Neural cell (in vitro differentiated cells): ENCODE measurements at regions not wholly inside any gene's neighbourhood (a gene's known extent, or its start where the extent isn't known, plus 50 kb on each side); places are given as distances from the start of the nearest gene placed in this dataset.

Source experiments
- POLR2AphosphoS5 ChIP-seq: IDR thresholded peaks from 2 replicates; pipeline ENCODE4 v1.6.1; 2012
- TF ChIP-seq, protein P1 (sequence below): fragments of 450-650 bp; IDR thresholded peaks from 2 replicates; pipeline ENCODE4 v1.5.1; 2014; ENCODE audit warnings: antibody characterized with exemption, mild to moderate bottlenecking, moderate library complexity; ENCODE audit not compliant: poor library complexity, severe bottlenecking
- TF ChIP-seq, protein P2 (sequence below): IDR thresholded peaks from 2 replicates; pipeline ENCODE4 v1.6.1; 2012; ENCODE audit warnings: borderline replicate concordance

DNA sequence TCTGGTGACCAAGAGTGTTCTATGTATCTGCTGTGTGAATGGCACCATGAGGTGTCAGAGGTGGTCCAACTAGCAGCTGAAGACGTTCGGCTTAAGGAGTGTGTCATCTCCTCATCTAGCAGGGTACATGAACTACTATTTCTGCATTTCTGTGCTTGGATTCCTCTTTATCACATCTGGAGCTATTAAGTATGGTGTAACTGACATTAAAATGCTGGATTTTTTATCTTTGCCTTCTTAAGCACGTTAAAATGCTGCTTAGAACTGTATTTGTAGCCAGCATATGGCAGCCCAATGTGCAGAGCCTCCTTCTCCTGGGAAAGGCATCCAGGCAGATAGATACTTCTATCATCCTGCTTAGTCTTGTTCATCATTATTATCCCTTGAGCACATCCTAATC lies 409.3 kb upstream of the MMADHC start:
- no peak for TF ChIP-seq POLR2AphosphoS5
- TF ChIP-seq, protein P1, sequence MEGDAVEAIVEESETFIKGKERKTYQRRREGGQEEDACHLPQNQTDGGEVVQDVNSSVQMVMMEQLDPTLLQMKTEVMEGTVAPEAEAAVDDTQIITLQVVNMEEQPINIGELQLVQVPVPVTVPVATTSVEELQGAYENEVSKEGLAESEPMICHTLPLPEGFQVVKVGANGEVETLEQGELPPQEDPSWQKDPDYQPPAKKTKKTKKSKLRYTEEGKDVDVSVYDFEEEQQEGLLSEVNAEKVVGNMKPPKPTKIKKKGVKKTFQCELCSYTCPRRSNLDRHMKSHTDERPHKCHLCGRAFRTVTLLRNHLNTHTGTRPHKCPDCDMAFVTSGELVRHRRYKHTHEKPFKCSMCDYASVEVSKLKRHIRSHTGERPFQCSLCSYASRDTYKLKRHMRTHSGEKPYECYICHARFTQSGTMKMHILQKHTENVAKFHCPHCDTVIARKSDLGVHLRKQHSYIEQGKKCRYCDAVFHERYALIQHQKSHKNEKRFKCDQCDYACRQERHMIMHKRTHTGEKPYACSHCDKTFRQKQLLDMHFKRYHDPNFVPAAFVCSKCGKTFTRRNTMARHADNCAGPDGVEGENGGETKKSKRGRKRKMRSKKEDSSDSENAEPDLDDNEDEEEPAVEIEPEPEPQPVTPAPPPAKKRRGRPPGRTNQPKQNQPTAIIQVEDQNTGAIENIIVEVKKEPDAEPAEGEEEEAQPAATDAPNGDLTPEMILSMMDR: no peak
- TF ChIP-seq, protein P2, sequence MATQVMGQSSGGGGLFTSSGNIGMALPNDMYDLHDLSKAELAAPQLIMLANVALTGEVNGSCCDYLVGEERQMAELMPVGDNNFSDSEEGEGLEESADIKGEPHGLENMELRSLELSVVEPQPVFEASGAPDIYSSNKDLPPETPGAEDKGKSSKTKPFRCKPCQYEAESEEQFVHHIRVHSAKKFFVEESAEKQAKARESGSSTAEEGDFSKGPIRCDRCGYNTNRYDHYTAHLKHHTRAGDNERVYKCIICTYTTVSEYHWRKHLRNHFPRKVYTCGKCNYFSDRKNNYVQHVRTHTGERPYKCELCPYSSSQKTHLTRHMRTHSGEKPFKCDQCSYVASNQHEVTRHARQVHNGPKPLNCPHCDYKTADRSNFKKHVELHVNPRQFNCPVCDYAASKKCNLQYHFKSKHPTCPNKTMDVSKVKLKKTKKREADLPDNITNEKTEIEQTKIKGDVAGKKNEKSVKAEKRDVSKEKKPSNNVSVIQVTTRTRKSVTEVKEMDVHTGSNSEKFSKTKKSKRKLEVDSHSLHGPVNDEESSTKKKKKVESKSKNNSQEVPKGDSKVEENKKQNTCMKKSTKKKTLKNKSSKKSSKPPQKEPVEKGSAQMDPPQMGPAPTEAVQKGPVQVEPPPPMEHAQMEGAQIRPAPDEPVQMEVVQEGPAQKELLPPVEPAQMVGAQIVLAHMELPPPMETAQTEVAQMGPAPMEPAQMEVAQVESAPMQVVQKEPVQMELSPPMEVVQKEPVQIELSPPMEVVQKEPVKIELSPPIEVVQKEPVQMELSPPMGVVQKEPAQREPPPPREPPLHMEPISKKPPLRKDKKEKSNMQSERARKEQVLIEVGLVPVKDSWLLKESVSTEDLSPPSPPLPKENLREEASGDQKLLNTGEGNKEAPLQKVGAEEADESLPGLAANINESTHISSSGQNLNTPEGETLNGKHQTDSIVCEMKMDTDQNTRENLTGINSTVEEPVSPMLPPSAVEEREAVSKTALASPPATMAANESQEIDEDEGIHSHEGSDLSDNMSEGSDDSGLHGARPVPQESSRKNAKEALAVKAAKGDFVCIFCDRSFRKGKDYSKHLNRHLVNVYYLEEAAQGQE: no peak
